GM21723 (cell line): ENCODE measurements at regions not wholly inside any gene's neighbourhood (a gene's known extent, or its start where the extent isn't known, plus 50 kb on each side); places are given as distances from the start of the nearest gene placed in this dataset.
A peak's percentile ranks its signal among the peaks of the same experiment; 100 is the strongest.
"Not testable (repeated sequence)": the region's sequence is repeated elsewhere in the genome, so short reads cannot be mapped to it uniquely, and the experiment has no call there.

Experiments
- ATAC-seq: cut with Tn5 transposase; IDR thresholded peaks from one replicate; pipeline ENCODE4 v1.9.1; 2021; ENCODE audit warnings: mild to moderate bottlenecking, moderate library complexity; ENCODE audit not compliant: unreplicated experiment

- ATAC-seq: no peak
Measured at GRCh38 chrX:145393702-145394235, 146.5 kb downstream of the SPANXN1 start.

GRCh38 chrX:145394344-145394743, 147.0 kb downstream of the SPANXN1 start:
- ATAC-seq: no peak

GRCh38 chrX:145396612-145397011, 149.3 kb downstream of the SPANXN1 start:
- no peak for ATAC-seq

GRCh38 chrX:145405012-145405411, 157.7 kb downstream of the SPANXN1 start:
- peak; percentile 83 for ATAC-seq

- no peak for ATAC-seq
Measured at GRCh38 chrX:145410622-145411021, 163.3 kb downstream of the SPANXN1 start.

GRCh38 chrX:145436211-145436610, 188.9 kb downstream of the SPANXN1 start:
- not testable (repeated sequence) for ATAC-seq

GRCh38 chrX:145464650-145465049, 217.3 kb downstream of the SPANXN1 start:
- ATAC-seq: no peak

- no peak for ATAC-seq
Measured at GRCh38 chrX:145475725-145476124, 228.4 kb downstream of the SPANXN1 start.

- no peak for ATAC-seq
Measured at GRCh38 chrX:145484740-145485139, 237.4 kb downstream of the SPANXN1 start.

GRCh38 chrX:145502670-145503069, 255.4 kb downstream of the SPANXN1 start:
- no peak for ATAC-seq

GRCh38 chrX:145506214-145506613, 258.9 kb downstream of the SPANXN1 start:
- no peak for ATAC-seq

- ATAC-seq: no peak
Measured at GRCh38 chrX:145524931-145525330, 277.6 kb downstream of the SPANXN1 start.

GRCh38 chrX:145532176-145532780, 285.0 kb downstream of the SPANXN1 start:
- no peak for ATAC-seq

GRCh38 chrX:145533534-145533933, 284.1 kb upstream of the SLITRK2 start:
- ATAC-seq: no peak

- no peak for ATAC-seq
Measured at GRCh38 chrX:145549496-145549895, 268.1 kb upstream of the SLITRK2 start.

- no peak for ATAC-seq
Measured at GRCh38 chrX:145552643-145553042, 265.0 kb upstream of the SLITRK2 start.

- no peak for ATAC-seq
Measured at GRCh38 chrX:145553702-145554101, 263.9 kb upstream of the SLITRK2 start.

- no peak for ATAC-seq
Measured at GRCh38 chrX:145563159-145563558, 254.5 kb upstream of the SLITRK2 start.

GRCh38 chrX:145609951-145610511, 207.6 kb upstream of the SLITRK2 start:
- ATAC-seq: no peak

GRCh38 chrX:145613894-145614293, 203.7 kb upstream of the SLITRK2 start:
- ATAC-seq: no peak

- no peak for ATAC-seq
Measured at GRCh38 chrX:145620666-145621065, 197.0 kb upstream of the SLITRK2 start.

GRCh38 chrX:145623453-145623852, 194.2 kb upstream of the SLITRK2 start:
- ATAC-seq: no peak

GRCh38 chrX:145630081-145630480, 187.5 kb upstream of the SLITRK2 start:
- ATAC-seq: no peak
